Right lobe of liver (tissue), 4 donors: ENCODE measurements at regions not wholly inside any gene's neighbourhood (a gene's known extent, or its start where the extent isn't known, plus 50 kb on each side); places are given as distances from the start of the nearest gene placed in this dataset.

Source experiments
- POLR2A ChIP-seq: fragments of 450-650 bp; IDR thresholded peaks from one replicate; pipeline ENCODE4 v1.6.1; 2017; ENCODE audit warnings: antibody characterized with exemption, mild to moderate bottlenecking
- TF ChIP-seq, protein P1 (sequence below), 4 donors: fragments of 200-600 bp in 3 of 4; fragments of 450-650 bp in 1 of 4; IDR thresholded peaks; one replicate each; pipeline versions ENCODE4 v1.5.1 to v1.8.0; 2016 to 2022; ENCODE audit warnings: antibody characterized with exemption in 4 of 4, mild to moderate bottlenecking in 2 of 4
- donor health status: DM: no; HTN: no; CAD: no.
- donor health status: DM: no; HTN: no; CAD: no.
- donor health status: DM: no; HTN: yes; CAD: no.

DNA sequence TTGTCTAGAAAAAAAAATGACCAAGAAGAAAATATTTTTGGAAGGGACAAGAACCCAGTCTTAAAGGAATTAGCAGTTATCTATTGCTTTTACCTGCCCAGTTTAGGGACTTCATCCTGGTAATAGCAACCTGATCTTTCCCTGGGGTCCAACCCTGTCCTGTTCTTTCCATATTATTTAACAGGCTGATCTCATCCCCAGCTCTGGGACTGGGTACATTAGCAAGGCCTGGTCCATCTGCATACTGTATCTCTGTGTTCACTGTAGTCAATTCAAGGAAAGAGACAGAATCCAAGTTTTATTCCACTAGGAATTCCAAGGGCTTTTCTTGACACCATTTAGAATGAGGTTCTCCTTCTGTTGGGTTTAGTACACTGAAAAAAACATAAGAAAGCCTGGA, 191.7 kb upstream of the GADL1 start:
- TF ChIP-seq, protein P1, sequence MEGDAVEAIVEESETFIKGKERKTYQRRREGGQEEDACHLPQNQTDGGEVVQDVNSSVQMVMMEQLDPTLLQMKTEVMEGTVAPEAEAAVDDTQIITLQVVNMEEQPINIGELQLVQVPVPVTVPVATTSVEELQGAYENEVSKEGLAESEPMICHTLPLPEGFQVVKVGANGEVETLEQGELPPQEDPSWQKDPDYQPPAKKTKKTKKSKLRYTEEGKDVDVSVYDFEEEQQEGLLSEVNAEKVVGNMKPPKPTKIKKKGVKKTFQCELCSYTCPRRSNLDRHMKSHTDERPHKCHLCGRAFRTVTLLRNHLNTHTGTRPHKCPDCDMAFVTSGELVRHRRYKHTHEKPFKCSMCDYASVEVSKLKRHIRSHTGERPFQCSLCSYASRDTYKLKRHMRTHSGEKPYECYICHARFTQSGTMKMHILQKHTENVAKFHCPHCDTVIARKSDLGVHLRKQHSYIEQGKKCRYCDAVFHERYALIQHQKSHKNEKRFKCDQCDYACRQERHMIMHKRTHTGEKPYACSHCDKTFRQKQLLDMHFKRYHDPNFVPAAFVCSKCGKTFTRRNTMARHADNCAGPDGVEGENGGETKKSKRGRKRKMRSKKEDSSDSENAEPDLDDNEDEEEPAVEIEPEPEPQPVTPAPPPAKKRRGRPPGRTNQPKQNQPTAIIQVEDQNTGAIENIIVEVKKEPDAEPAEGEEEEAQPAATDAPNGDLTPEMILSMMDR (IDR thresholded peaks at IDR 0.05): no peak
- no peak for TF ChIP-seq POLR2A
